CD14-positive monocyte (primary cell): ENCODE measurements at regions not wholly inside any gene's neighbourhood (a gene's known extent, or its start where the extent isn't known, plus 50 kb on each side); places are given as distances from the start of the nearest gene placed in this dataset.
A peak's percentile ranks its signal among the peaks of the same experiment; 100 is the strongest.

Experiments
- DNase-seq, 3 donors: peaks; one replicate each; pipeline ENCODE4 v3.0.0-alpha.2; 2011 to 2022
- H2AFZ ChIP-seq: 2 replicates; pipeline ENCODE4 v1.6.0; 2012; ENCODE audit warnings: mild to moderate bottlenecking, low read depth, low read length, inconsistent platforms; ENCODE audit not compliant: insufficient read depth, poor library complexity, severe bottlenecking
- H3K27ac ChIP-seq, 2 donors: 1 replicate in 1 of 2; 2 replicates in 1 of 2; pipeline ENCODE4 v1.5.1; 2012 to 2013; ENCODE audit warnings: low read length in 2 of 2, control low read depth in 1 of 2, inconsistent platforms in 1 of 2, low read depth in 1 of 2, mild to moderate bottlenecking in 1 of 2
- H3K27me3 ChIP-seq, 2 donors: one replicate each; pipeline versions ENCODE4 v1.6.0 to v1.6.1; 2011 to 2013; ENCODE audit warnings: low read length in 2 of 2; ENCODE audit not compliant: control insufficient read depth in 2 of 2, insufficient read depth in 2 of 2
- H3K36me3 ChIP-seq, 2 donors: replicated peaks in 1 of 2; 1 replicate in 1 of 2; 2 replicates in 1 of 2; pipeline versions ENCODE4 v1.5.1 to v1.6.1; 2012 to 2013; ENCODE audit warnings: low read length in 2 of 2, control low read depth in 1 of 2, inconsistent platforms in 1 of 2, mild to moderate bottlenecking in 1 of 2; ENCODE audit not compliant: insufficient read depth in 2 of 2, control insufficient read depth in 1 of 2
- H3K4me1 ChIP-seq, 2 donors: 1 replicate in 1 of 2; 2 replicates in 1 of 2; pipeline versions ENCODE4 v1.5.1 to v1.6.1; 2012 to 2013; ENCODE audit warnings: low read length in 2 of 2, control low read depth in 1 of 2, inconsistent platforms in 1 of 2, mild to moderate bottlenecking in 1 of 2, moderate library complexity in 1 of 2; ENCODE audit not compliant: insufficient read depth in 2 of 2, control insufficient read depth in 1 of 2
- H3K4me2 ChIP-seq: replicated peaks from 2 replicates; pipeline ENCODE3; 2012; ENCODE audit warnings: low read length, moderate library complexity, mild to moderate bottlenecking; ENCODE audit not compliant: poor library complexity, severe bottlenecking; ENCODE audit errors: extremely low read depth
- H3K4me3 ChIP-seq, 3 experiments: fragments of 200-600 bp in 1 of 3; sonication (generic) in 1 of 3; replicated peaks in 1 of 3; 1 replicate in 2 of 3; 2 replicates in 1 of 3; pipeline ENCODE4 v1.5.1; 2011 to 2013; ENCODE audit warnings: low read length in 3 of 3, mild to moderate bottlenecking in 3 of 3, control low read depth in 2 of 3, low read depth in 2 of 3, inconsistent platforms in 1 of 3, moderate library complexity in 1 of 3
- H3K79me2 ChIP-seq: 2 replicates; pipeline ENCODE4 v1.6.0; 2012; ENCODE audit warnings: mild to moderate bottlenecking, control low read depth, inconsistent platforms, low read length, moderate library complexity; ENCODE audit not compliant: insufficient read depth
- H3K9ac ChIP-seq: 2 replicates; pipeline ENCODE4 v1.6.0; 2017; ENCODE audit warnings: low read length, mild to moderate bottlenecking; ENCODE audit not compliant: insufficient read depth, poor library complexity, severe bottlenecking
- H3K9me3 ChIP-seq, 2 donors: replicated peaks in 1 of 2; 1 replicate in 1 of 2; 2 replicates in 1 of 2; pipeline versions ENCODE4 v1.5.1 to v1.6.1; 2012 to 2013; ENCODE audit warnings: low read length in 2 of 2, control low read depth in 1 of 2; ENCODE audit not compliant: control insufficient read depth in 1 of 2, insufficient read depth in 1 of 2
- H4K20me1 ChIP-seq: 2 replicates; pipeline ENCODE4 v1.6.0; 2012; ENCODE audit warnings: mild to moderate bottlenecking, low read length, control low read depth, moderate library complexity; ENCODE audit not compliant: insufficient read depth
- H3K27ac Mint-ChIP-seq, 7 donors: one replicate each; pipeline ENCODE4 v1.8.0; 2020; ENCODE audit warnings: mild to moderate bottlenecking in 7 of 7, mixed read lengths in 7 of 7, moderate library complexity in 6 of 7, inconsistent platforms in 2 of 7
- H3K27me3 Mint-ChIP-seq, 3 donors: one replicate each; pipeline ENCODE4 v1.8.0; 2021 to 2022; ENCODE audit warnings: low read depth in 3 of 3, mild to moderate bottlenecking in 3 of 3, mixed read lengths in 3 of 3, moderate library complexity in 3 of 3, inconsistent platforms in 1 of 3
- H3K36me3 Mint-ChIP-seq, 2 donors: one replicate each; pipeline ENCODE4 v1.8.0; 2020; ENCODE audit warnings: mixed read lengths in 2 of 2, inconsistent platforms in 1 of 2, mild to moderate bottlenecking in 1 of 2
- H3K4me1 Mint-ChIP-seq: one replicate; pipeline ENCODE4 v1.8.0; 2020; ENCODE audit warnings: mild to moderate bottlenecking, mixed read lengths
- H3K4me3 Mint-ChIP-seq, 2 donors: one replicate each; pipeline ENCODE4 v1.8.0; 2020; ENCODE audit warnings: mild to moderate bottlenecking in 2 of 2, mixed read lengths in 2 of 2, moderate library complexity in 1 of 2
- H3K9me3 Mint-ChIP-seq, 7 donors: one replicate each; pipeline ENCODE4 v1.8.0; 2020 to 2022; ENCODE audit warnings: mixed read lengths in 7 of 7, mild to moderate bottlenecking in 6 of 7, moderate library complexity in 6 of 7, inconsistent platforms in 2 of 7
- WGBS: methylation state at CpG from one replicate; pipeline ENCODE4 v1.1.5; 2013; ENCODE audit warnings: missing lambda C conversion rate; ENCODE audit not compliant: insufficient coverage; 5-methylcytosine and 5-hydroxymethylcytosine counted together
- intact Hi-C, 2 donors: fragments of 100-400 bp; cut with micrococcal nuclease; formaldehyde crosslinking; loops; one replicate each; pipeline versions ENCODE4 v1.15.0 to v1.15.1; 2023
- TF ChIP-seq, protein P1 (sequence below): fragments of 200-600 bp; IDR thresholded peaks from one replicate; pipeline ENCODE4 v1.8.0; 2022; ENCODE audit warnings: antibody characterized with exemption, mild to moderate bottlenecking

- intact Hi-C loops, result no loop called here
- no peak overlapping the region for H3K9ac ChIP-seq
- Mint-ChIP-seq H3K4me3 (peak overlapping the region in 1 of 2 donors; percentile 35), H3K9me3 (peaks cover 0 to 12% (median 6%) of the 10 kb centered on the region in 7 donors), H3K4me1 (peaks cover 6% of the 10 kb centered on the region), H3K27ac (no peak overlapping the region), H3K27me3 (peaks cover 2 to 3% (median 2%) of the 10 kb centered on the region in 3 donors), H3K36me3 (no peaks in the 10 kb centered on the region)
- H3K4me2 ChIP-seq, result peak overlapping the region; percentile 4
- TF ChIP-seq, protein P1, sequence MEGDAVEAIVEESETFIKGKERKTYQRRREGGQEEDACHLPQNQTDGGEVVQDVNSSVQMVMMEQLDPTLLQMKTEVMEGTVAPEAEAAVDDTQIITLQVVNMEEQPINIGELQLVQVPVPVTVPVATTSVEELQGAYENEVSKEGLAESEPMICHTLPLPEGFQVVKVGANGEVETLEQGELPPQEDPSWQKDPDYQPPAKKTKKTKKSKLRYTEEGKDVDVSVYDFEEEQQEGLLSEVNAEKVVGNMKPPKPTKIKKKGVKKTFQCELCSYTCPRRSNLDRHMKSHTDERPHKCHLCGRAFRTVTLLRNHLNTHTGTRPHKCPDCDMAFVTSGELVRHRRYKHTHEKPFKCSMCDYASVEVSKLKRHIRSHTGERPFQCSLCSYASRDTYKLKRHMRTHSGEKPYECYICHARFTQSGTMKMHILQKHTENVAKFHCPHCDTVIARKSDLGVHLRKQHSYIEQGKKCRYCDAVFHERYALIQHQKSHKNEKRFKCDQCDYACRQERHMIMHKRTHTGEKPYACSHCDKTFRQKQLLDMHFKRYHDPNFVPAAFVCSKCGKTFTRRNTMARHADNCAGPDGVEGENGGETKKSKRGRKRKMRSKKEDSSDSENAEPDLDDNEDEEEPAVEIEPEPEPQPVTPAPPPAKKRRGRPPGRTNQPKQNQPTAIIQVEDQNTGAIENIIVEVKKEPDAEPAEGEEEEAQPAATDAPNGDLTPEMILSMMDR, result no peak
- H3K36me3 ChIP-seq, result no peaks in the 10 kb centered on the region
- no peaks in the 10 kb centered on the region for H3K9me3 ChIP-seq
- H3K79me2 ChIP-seq, result no peaks in the 10 kb centered on the region
- 0% methylated on average over 1 of the region's 3 CpGs for WGBS
- H3K27ac ChIP-seq, result no peak overlapping the region
- H3K4me1 ChIP-seq, result no peaks in the 10 kb centered on the region
- H2AFZ ChIP-seq, result no peak overlapping the region
- H3K27me3 ChIP-seq, result no peaks in the 10 kb centered on the region
- H3K4me3 ChIP-seq, result no peak overlapping the region
- DNase-seq, result no peak
- no peaks in the 10 kb centered on the region for H4K20me1 ChIP-seq
Observed at GRCh38 chr14:66293533-66294105, 192.6 kb upstream of the CCDC196 start.

DNA sequence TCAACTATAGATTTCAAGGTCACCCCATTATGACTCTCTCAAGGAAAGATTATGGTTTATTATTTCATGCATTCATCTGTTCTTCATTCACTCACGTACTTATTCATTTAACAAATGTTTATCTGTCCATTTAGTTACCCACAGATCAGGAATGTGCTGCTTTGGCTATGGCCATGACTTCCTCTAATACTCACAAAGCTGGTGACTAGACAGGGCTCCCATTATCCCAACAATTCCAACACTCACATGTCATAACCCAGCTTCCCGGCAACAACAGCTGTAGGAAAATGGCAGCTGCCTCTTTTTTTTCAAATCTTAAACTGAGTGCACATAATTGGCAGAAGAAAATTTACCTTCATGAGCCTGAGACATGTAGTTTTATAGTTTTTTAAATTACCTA, 190.8 kb upstream of the CCDC196 start:
- no peak overlapping the region for H3K27ac Mint-ChIP-seq

More for the DNA sequence above, 190.8 kb upstream of the CCDC196 start:
- Histone ChIP-seq H3K36me3 (no peaks in the 10 kb centered on the region), H3K4me1 (no peaks in the 10 kb centered on the region), H3K27ac (no peak overlapping the region), H3K4me3 (no peak overlapping the region), H4K20me1 (no peaks in the 10 kb centered on the region), H2AFZ (no peak overlapping the region), H3K9me3 (no peaks in the 10 kb centered on the region), H3K9ac (no peak overlapping the region), H3K27me3 (no peaks in the 10 kb centered on the region), H3K79me2 (no peaks in the 10 kb centered on the region), H3K4me2 (no peak overlapping the region)
- TF ChIP-seq, protein P1, result no peak
- H3K9me3 Mint-ChIP-seq, result peaks cover 2 to 19% (median 10%) of the 10 kb centered on the region in 7 donors
- peaks cover 6% of the 10 kb centered on the region for H3K4me1 Mint-ChIP-seq
- no peak for DNase-seq
- H3K36me3 Mint-ChIP-seq, result no peaks in the 10 kb centered on the region
- H3K4me3 Mint-ChIP-seq, result no peak overlapping the region
- no CpG with 5 or more reads among the region's 2 CpGs for WGBS
- intact Hi-C loops, result no loop called here
- peaks cover 2 to 3% (median 2%) of the 10 kb centered on the region in 3 donors for H3K27me3 Mint-ChIP-seq
